GM21825 (cell line): ENCODE measurements at regions not wholly inside any gene's neighbourhood (a gene's known extent, or its start where the extent isn't known, plus 50 kb on each side); places are given as distances from the start of the nearest gene placed in this dataset.

Experiments
- ATAC-seq: cut with Tn5 transposase; IDR thresholded peaks from one replicate; pipeline ENCODE4 v1.9.1; 2021; ENCODE audit warnings: mild to moderate bottlenecking, moderate library complexity; ENCODE audit not compliant: unreplicated experiment

DNA sequence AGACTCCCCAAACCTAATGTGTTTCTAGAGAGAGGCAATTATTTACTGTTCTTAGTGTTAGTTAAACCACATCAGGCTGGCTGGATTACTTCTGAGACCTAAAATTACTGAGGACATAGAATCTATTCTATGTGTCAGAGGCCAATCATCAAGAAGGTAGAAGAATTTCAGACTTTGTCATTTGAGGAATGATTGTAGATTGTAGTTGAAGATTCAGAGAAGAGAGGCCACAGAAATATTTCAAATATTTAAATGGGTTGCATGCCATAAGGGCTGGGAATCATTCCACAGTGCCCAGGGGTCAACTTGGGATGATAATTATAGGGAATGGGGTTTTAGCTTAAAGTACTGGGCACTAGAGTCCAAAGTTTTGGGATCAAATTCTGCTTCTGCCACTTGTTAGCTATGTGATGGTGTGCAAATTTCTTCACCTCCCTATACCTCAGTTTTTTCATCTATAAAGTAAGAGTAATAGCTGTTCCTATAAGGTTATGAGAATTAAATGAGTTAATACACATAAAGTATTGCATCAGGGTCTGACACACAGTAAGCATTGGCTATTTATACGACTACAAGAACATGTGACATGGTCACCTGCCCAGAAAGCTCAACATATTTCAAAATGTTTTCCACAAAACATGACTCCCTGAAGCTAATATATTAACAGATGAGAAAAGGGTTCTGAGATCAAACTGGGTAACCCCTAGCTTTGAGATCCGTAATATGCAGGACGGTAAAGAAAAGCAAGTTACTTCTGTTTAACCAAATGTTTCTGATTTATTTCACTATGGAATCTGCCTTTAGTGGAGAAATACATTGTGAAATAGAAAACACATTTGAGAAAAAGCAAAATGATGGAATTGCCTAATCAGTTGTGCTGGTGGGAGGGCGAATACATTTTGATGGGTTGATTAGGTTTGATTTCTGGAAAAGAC, 69.7 kb upstream of the SPAG17 start:
- ATAC-seq, result no peak

DNA sequence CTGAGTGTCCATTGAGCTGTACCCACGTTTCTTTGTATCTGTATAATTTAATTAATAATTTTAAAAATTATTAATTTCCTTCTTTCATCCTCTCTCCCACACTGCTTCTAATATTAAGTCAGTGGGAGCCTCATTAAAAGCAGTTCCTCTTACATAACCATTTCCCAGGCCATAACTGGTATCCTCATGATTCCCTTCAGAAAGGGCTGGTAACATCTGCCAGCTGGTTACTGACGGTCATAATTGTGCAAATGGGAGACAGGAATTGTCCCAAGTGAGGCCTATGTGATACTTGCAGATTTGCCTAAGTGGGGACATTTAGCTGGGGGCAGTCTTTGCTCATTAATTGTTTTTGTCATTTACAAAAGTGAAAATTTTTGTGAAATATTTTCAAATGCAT, 69.0 kb upstream of the SPAG17 start:
- no peak for ATAC-seq

DNA sequence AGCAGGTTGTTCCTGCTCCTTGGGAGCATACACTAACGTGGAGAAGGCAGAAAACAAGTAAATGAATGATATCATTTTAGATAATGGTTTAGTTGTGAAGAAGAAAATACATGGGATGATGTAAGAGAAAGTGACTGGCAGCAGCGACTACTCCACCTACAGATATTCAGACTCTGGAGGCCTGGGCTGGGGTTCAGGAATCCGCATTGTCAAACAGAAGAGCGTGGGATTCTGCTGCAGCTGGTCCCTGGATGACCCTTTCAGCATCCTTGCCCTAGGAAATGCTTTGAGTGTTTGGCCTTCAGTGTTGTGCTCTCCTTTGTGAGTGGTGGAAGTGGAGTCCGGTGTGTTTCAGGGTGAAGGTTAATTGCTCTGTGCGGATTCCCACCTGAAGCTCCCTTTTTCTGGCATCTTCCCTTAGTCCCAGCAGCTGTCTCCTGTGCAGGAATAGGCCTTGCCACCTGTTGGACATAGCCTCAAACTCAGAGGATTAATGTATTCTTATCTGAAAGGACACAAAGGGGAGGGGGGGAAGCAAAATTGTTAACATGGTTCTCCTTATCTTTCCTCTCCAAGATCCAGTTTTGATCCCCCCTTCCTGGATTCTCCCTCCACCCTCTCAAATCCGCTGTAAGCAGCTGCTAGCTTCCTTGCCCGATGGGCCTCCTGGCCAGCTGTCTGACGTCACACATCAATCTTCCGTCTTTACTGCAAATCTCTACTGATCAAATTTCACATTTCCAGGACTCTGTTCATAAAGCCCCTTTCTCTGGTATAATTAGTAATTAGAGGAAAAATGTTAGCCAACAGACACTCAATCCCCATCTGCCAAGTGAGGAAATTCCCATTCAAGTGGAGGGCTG, 68.3 kb upstream of the SPAG17 start:
- no peak for ATAC-seq

DNA sequence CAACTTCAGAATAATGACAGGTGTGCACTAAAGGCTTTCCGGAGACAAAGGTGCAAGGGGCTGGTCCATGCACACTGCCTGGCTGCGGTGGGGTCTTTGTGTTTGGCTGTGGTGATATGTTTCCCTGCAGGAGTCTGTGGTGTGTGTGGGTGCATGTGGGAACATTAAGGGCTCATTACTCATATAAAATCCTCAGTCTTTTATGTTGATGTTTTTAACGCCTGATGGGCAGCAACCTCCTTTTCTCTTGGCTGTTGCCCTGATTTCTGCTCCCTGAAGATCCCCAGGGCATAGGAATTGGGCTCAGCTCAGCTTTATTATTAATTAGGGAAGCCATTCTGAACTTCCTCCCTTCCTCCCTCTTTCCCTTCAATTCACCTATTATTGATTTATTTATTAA, 67.6 kb upstream of the SPAG17 start:
- ATAC-seq, result no peak

DNA sequence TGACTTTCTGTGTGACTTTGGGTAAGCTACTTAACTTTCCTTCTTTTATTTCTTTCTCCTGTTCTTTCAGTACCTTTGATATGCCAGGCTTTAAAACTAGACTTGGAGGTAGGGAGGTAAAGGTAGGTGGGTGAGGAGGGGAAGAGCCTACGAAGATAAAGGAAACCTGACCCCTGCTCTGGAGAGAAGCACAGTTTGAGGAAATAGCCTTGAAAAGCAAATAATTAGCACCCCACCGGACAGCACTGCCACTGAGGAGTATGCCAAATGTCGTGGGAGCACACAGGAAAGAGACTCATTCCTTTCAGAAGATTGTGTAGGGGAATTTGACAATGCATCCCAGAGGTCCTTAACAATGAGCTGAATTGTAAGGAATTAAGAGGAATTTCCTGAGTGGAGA, 65.2 kb upstream of the SPAG17 start:
- ATAC-seq, result no peak

DNA sequence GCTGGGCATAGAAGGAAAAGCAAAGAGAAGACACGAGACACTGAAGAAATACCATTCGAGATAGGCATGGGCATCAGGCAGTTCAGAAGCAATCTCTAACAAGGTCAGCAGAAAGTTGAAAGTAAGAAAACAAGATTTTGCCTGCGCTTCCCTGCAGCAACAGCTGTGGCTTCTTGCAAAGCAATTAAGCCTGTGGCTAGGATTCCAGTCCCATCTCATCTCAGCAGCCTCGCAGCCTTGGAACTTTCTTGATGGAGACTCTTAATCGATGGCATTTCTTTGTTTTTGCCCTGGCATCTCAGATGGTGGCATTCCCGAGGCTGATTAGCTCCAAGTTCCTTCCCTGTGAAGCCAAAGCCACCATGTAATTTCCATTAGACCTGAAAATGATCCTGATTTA, 64.6 kb upstream of the SPAG17 start:
- no peak for ATAC-seq

DNA sequence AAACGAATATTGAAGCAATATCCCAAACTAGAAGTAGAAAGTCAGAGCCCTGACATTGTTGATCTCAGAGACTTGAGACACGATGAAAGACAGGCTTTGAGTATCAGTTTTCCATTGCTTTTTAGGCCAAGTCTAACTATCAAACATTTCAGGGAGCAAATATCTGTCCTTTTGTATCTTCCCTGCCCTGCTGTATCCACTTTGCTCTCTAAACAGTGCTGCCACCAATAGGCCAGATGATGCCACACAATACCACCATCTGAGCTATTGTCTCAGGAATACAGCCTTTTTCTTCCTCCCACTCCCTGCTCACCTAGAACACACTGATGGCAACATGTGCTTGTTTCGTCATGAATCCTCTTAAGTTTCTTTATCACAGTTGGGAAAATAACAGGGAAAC, 62.6 kb upstream of the SPAG17 start:
- no peak for ATAC-seq

DNA sequence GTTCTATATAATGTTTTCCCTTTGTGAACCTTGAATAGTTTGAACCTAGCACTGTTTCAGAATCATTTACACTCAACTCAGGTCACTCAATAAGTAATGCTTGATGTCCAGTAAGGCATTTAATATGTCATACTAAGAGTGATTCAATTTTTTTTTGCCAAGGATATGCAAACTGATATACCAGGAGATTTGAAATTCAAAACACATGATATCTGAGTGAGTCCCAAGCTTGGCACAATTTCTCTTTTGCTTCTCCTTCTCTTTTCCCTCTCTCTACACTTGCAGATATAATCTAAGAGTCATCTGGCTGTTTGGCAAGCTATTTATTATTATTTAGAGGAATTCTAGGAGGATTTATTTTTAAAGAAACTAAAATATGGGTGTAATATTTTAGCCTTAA, 61.6 kb upstream of the SPAG17 start:
- ATAC-seq, result no peak

DNA sequence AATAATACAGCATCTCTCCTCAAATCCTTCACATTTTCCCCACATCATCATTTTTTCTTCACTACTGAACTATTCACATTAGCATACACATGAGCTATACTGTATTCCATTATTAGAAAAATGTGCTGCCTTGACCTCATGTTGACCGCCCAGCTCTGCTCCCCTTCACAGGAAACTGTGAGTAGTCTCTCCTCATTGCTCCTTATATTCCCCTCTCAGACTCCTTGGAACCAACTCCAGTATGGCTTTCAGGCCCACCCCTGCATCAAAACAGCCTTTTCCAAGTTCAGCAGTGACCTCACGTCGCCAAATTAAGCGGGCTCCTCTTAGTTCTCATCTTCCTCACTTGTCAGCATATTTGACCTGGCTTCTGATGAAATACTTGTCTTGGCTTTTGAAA, 59.2 kb upstream of the SPAG17 start:
- ATAC-seq, result no peak

DNA sequence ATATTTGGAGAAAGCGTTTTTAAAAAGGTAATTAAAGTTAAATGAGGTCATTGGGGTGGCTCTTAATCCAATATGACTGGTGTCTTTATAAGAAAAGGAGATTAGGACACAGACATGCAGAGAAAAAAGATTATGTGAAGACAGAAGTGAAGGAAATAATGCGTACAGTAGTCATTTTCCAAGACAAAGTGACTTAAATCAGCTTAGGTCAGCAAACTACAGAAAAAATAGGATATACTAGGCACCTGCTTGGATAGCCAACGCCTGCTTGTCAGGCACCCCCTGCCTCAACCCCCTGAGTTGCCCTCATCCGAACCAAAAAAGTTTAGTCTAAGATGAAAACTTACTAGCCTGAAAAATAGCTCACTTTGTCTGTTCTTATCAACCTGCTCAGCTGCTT, 58.2 kb upstream of the SPAG17 start:
- no peak for ATAC-seq
